ENCODE measurements at regions not wholly inside any gene's neighbourhood (a gene's known extent, or its start where the extent isn't known, plus 50 kb on each side); places are given as distances from the start of the nearest gene placed in this dataset.

- no peak overlapping the region for H2AFZ ChIP-seq (ENCODE audit: insufficient read depth, low read depth, low read length, poor library complexity, severe bottlenecking)
- no peaks in the 10 kb centered on the region for H3K79me2 ChIP-seq (ENCODE audit: control insufficient read depth, insufficient read depth, low read length)
- Mint-ChIP-seq H3K27me3 (no peaks in the 10 kb centered on the region), H3K9me3 (ENCODE audit: insufficient read depth) (peaks cover 3% of the 10 kb centered on the region), H3K27ac (no peak overlapping the region), H3K4me3 (no peak overlapping the region), H3K4me1 (no peaks in the 10 kb centered on the region)
- ATAC-seq (ENCODE audit: low read depth) (no peak), DNase-seq (no peak)
- H3K9me3 ChIP-seq (ENCODE audit: control extremely low read depth in 1 of 3, control insufficient read depth in 2 of 3, insufficient read depth in 1 of 3, low read length in 2 of 3), result no peaks in the 10 kb centered on the region
- H4K20me1 ChIP-seq (ENCODE audit: control insufficient read depth, insufficient read depth, low read length, poor library complexity, severe bottlenecking), result no peaks in the 10 kb centered on the region
- no peaks in the 10 kb centered on the region for H3K27me3 ChIP-seq (replicated peaks in 1 of 4; ENCODE audit: control extremely low read depth in 1 of 4, control insufficient read depth in 3 of 4, insufficient read depth in 4 of 4, low read length in 3 of 4)
- POLR2A ChIA-PET, result no interaction called here
- no peak overlapping the region for H3K4me3 ChIP-seq (ENCODE audit: control extremely low read depth in 1 of 5, extremely low read depth in 1 of 5, insufficient read depth in 1 of 5, low read depth in 2 of 5, low read length in 4 of 5)
- H3K4me1 ChIP-seq (ENCODE audit: control insufficient read depth in 2 of 2, insufficient read depth in 2 of 2, low read length in 2 of 2), result no peaks in the 10 kb centered on the region
- no peak overlapping the region for H3K9ac ChIP-seq (ENCODE audit: low read length)
- H3K27ac ChIP-seq (ENCODE audit: low read length in 2 of 2), result no peak overlapping the region
- H3K4me2 ChIP-seq (replicated peaks; ENCODE audit: low read depth, low read length, poor library complexity, severe bottlenecking), result no peak overlapping the region
- 95% methylated on average over 4 of the region's 7 CpGs for WGBS (ENCODE audit: insufficient coverage)
- CTCF ChIA-PET, result no interaction called here
- H3K36me3 ChIP-seq (replicated peaks in 1 of 2; ENCODE audit: control extremely low read depth in 1 of 2, control insufficient read depth in 1 of 2, extremely low read depth in 1 of 2, insufficient read depth in 2 of 2, low read length in 1 of 2), result no peaks in the 10 kb centered on the region
- intact Hi-C loops (cut with micrococcal nuclease), result no loop called here
- TF ChIP-seq EZH2 (IDR thresholded peaks at IDR 0.05; ENCODE audit: borderline replicate concordance, insufficient read depth, low read depth, low read length, poor library complexity, severe bottlenecking) (no peak), CTCF (IDR thresholded peaks at IDR 0.05) (no peak)
Measured at GRCh38 chr15:98375513-98376340, 272.6 kb upstream of the IGF1R start.

- no peak overlapping the region for H3K27ac ChIP-seq (ENCODE audit: low read length in 2 of 2)
- no peaks in the 10 kb centered on the region for H3K36me3 ChIP-seq (replicated peaks in 1 of 2; ENCODE audit: control extremely low read depth in 1 of 2, control insufficient read depth in 1 of 2, extremely low read depth in 1 of 2, insufficient read depth in 2 of 2, low read length in 1 of 2)
- H4K20me1 ChIP-seq (ENCODE audit: control insufficient read depth, insufficient read depth, low read length, poor library complexity, severe bottlenecking), result no peaks in the 10 kb centered on the region
- Mint-ChIP-seq H3K27ac (no peak overlapping the region), H3K27me3 (peaks cover 11% of the 10 kb centered on the region), H3K4me1 (no peaks in the 10 kb centered on the region), H3K4me3 (no peak overlapping the region), H3K9me3 (ENCODE audit: insufficient read depth) (peaks cover 3% of the 10 kb centered on the region)
- H2AFZ ChIP-seq (ENCODE audit: insufficient read depth, low read depth, low read length, poor library complexity, severe bottlenecking), result no peak overlapping the region
- H3K4me2 ChIP-seq (replicated peaks; ENCODE audit: low read depth, low read length, poor library complexity, severe bottlenecking), result no peak overlapping the region
- TF ChIP-seq EZH2 (IDR thresholded peaks at IDR 0.05; ENCODE audit: borderline replicate concordance, insufficient read depth, low read depth, low read length, poor library complexity, severe bottlenecking) (no peak), CTCF (IDR thresholded peaks at IDR 0.05) (no peak)
- no peak for ATAC-seq (ENCODE audit: low read depth)
- DNase-seq, result no peak
- intact Hi-C loops (cut with micrococcal nuclease), result no loop called here
- POLR2A ChIA-PET, result no interaction called here
- H3K9me3 ChIP-seq (ENCODE audit: control extremely low read depth in 1 of 3, control insufficient read depth in 2 of 3, insufficient read depth in 1 of 3, low read length in 2 of 3), result no peaks in the 10 kb centered on the region
- H3K4me3 ChIP-seq (ENCODE audit: control extremely low read depth in 1 of 5, extremely low read depth in 1 of 5, insufficient read depth in 1 of 5, low read depth in 2 of 5, low read length in 4 of 5), result no peak overlapping the region
- H3K9ac ChIP-seq (ENCODE audit: low read length), result no peak overlapping the region
- no peaks in the 10 kb centered on the region for H3K4me1 ChIP-seq (ENCODE audit: control insufficient read depth in 2 of 2, insufficient read depth in 2 of 2, low read length in 2 of 2)
- H3K79me2 ChIP-seq (ENCODE audit: control insufficient read depth, insufficient read depth, low read length), result no peaks in the 10 kb centered on the region
- 82% methylated on average over 2 of the region's 3 CpGs for WGBS (ENCODE audit: insufficient coverage)
- CTCF ChIA-PET, result no interaction called here
- H3K27me3 ChIP-seq (replicated peaks in 1 of 4; ENCODE audit: control extremely low read depth in 1 of 4, control insufficient read depth in 3 of 4, insufficient read depth in 4 of 4, low read length in 3 of 4), result no peaks in the 10 kb centered on the region
Measured at GRCh38 chr15:98380721-98381120, 267.6 kb upstream of the IGF1R start.
